Inflammatory macrophage treated with lipopolysaccharide for 4 hours (primary cell): ENCODE measurements at regions not wholly inside any gene's neighbourhood (a gene's known extent, or its start where the extent isn't known, plus 50 kb on each side); places are given as distances from the start of the nearest gene placed in this dataset.

Source experiments
- DNase-seq: peaks from one replicate; pipeline ENCODE4 v3.0.0-alpha.2; 2020

- DNase-seq: no peak
Observed at GRCh38 chr1:38569932-38570656, 289.5 kb downstream of the RRAGC start.

GRCh38 chr1:38568061-38568857, 291.3 kb downstream of the RRAGC start:
- no peak for DNase-seq

DNA sequence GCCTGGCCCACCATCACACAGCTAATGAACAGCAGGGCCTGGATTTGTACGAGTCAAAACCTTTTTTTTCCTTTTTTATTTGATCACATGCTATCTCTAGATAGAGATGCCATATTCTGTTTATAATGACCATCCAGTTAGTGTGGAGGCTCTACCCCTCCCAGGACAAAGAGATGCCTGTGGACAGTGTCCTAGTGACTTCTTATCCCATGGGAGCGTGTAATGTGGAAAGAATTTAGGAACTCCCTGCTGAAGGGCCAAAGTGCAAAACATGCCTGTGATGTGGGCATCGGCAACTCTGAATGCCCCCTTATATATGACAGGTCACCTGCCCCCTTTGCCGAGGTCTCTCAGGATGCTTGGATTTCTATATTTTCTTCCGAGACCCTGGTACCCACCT, 292.2 kb downstream of the RRAGC start:
- DNase-seq: no peak

DNA sequence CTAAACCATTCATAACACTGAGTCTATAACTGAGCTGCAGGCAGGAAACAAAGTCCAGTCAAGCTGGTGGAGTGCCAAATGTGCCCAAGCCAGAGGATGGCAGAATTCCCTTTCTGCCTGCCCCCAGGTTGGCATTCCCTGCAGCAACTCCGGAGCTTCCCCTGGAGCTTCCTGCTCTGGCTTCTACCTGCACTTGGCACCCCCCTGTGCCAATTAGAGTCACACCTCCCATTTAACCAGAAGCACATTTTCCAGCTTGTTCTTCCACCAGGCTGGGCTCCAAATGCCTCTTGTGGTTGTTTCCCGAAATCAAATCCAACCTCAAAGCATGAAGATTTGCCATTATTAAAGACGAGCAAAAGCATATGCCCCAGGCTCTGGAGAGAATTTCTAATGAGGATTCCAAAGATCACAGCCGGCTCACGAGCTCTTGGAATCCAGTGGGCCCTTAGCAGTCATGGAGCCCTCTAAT, 294.5 kb downstream of the RRAGC start:
- no peak for DNase-seq

DNA sequence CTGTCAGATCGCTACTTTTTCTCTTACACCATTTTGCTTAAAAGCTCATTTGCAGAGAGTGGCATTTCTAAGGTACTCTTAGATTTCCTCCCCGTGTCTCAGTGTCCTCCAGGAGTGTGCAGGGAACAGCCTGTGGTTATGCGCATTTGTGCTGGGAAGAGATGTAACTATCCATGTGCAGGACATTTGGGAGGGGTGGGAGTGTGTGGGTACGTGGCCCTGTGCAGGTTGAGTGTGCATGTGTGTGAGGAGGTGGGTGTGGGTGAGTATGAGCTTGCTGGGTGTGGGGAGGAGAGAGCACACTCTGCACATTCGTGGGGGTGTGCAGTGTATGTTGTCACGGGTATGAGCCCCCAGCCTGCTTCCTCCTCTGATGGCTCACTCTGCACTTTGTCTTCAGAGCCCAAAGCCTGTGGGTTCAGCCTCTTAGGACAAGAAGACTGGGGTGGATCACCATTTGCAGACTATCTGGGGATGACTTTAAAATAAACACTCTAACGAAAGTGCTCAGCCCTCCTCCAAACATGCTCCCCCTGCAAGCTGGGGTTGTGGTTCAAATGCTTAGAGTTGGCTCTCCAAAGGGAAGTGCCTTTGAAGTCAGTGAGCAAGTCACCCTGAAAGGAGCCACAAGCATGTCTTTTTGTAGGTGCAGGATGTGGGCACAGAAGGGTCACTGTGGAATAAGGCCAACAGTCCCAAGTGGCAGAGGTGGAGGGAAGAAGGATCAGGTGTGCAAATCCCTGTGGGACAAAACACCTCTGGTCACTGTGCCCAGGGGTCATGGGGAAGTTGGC, 295.4 kb downstream of the RRAGC start:
- DNase-seq: no peak

DNA sequence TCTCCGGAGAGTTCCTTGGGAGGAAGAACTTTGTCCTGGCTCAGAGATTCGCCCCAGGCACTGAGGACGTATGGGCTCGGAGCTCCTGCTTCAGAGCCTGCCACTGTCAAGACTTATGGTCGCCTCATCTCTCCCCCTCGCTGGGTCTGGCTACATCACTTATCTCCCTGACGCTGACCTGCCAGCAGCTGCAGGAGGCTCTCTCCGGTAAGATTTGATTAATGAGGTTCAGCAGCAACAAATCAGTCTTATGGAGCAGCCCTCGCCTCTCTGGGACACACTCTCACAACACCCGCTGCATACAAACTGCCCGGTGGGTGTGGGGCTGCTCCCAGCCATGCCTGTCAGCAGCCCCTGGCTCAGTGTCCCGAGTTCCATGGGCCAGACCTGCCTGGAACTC, 297.8 kb downstream of the RRAGC start:
- DNase-seq: no peak

DNA sequence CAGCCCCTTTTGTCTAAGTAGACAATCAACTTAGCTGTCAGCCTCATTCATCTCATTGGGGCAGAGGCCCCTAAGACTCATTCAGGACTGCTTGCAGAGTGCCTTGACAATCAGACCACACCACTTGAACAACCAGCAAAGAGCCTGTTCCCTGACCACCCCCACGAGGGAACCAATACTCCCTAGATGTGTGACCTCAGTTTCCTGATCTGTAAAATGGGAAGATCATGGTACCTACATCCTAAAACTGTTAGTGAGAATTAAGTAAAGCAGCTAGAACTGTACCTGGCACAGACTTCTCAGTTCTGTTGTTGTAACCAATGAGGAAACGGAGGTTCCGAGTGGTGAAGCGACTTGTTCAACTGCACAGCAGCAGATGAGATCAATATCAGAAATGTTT, 298.5 kb downstream of the RRAGC start:
- DNase-seq: no peak

- DNase-seq: no peak
Observed at GRCh38 chr1:38560457-38560856, 299.1 kb downstream of the RRAGC start.

DNA sequence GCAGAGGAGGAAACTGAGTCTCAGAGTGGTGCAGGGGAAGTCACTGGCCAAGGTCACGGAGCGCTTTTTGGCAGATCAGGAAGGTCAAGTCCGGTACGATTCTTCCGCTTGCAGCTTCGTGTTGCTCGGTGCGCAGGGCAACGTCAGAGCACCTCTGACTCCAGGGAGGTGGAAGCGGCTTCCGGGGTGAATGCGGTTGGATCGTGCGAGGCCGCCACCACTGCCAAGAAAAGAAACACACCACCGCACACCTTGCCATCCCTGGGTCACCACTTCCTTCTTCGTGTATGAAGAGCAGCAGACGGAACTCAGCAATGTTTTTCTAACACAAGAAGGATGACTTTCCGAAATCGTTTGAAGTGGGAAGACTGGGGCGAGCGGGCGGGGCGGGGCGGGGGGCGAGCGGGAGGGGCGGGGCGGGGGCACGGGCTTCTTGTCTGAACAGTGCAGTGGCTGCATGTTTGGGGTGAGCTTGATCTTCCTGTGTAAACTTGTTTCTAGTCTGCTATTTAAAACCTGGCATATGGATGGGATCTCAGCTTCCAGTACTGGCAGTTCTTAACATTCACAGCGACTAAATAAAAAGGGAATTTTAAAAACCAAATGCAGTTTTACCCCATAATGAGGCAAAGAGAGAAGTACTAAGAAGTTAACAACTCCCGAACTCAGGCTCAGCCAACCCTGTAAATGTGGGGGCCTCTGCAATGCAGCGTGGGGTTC, 300.0 kb downstream of the RRAGC start:
- no peak for DNase-seq

DNA sequence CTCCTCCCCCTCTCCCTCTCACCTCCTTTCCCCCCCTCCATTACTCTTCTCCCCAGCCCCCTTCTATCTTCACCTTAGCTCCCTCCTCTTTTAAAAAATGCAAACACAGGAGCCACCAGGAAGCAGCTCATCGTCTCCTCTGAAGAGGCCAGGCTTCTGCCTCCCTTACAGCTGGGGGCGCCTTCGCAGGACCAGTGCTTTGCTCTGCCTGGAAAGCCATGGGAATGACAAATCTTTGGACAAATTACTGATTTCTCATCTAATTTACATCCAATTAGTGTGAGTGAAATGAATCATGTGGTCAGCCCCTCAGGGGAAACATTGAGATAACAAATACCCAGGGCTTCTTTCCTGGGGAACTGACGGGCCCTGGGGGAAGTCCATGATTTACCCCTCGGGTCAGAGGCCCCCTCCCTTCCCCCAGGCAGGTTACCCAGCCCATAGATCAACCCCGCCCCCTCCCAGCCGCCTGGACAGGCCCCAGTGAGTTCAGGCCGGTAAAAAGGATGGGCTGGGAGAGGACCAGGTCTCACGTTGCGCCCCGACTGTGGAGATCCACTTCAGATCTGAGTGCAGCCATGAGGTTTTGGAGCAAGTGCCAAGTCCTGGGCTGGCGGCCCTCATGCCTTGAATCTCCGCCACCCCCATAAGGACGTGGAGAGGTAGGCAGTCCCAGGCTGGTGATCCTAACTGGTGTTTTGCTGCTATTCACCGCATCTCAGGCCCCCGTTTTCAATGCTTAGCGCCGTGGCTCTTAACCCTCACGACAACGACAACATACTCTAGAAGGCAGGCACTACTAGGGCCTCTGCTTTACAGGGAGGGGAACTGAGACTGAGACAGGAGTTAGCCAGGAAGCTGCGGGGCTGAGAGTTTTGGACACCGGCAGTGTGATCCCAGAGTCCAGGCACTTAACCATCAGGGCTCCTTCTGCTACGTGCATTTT, 300.8 kb downstream of the RRAGC start:
- no peak for DNase-seq

DNA sequence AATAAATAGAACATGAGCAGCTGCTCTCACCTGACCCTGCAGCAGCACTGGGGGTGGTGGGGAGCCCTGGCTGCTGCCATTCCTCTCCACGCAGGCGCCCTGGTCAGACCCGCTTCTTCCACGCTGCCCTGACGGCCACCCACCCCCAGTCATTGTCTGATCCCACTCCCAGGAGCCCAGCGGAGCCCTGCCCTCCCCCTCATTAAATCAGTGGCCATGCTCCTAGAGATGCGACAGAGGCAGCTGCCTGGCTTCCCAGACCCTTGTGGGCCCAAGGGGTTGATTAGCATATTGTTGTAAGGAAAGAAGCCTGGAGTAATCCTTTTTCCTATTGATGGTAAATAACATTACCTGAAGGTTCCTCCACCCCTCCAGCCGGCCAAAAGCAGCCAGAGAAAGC, 301.5 kb downstream of the RRAGC start:
- DNase-seq: no peak

DNA sequence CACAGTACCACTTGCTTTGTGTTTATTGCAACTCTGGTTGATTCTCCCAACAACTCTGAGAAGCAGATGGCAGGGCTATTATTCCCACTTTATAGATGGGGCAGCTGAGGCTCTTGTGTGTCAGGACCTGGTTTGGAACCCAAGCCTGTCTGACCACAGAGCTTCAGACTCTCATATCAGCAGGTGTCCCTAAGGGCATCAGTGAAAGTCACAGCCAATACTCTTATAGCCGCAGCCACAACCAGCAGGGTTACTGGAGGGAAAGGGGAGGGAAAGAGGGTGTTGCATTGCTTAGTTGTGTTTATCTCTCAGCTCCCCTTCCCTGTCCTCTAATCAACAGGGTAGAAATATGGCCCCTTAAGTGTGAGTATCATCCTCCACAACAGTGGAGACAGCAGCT, 304.0 kb downstream of the RRAGC start:
- DNase-seq: no peak

DNA sequence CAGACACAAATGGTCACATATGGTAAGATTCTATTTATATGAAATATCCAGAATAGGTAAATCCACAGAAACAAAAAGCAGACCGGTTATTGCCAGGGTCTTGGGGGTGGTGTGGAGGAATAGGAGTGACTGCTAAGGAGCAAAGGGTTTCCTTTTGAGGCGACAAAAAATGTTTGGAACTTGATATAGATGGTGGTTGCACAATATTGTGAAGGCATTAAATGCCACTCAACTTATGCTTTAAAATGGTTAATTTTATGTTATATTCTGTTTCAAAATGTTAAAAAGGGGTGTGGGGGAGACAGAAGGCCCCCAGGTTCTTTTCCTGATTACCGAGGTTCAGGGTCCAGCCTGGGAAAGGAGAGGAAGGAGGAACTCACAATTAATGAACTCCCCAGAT, 304.4 kb downstream of the RRAGC start:
- no peak for DNase-seq

DNA sequence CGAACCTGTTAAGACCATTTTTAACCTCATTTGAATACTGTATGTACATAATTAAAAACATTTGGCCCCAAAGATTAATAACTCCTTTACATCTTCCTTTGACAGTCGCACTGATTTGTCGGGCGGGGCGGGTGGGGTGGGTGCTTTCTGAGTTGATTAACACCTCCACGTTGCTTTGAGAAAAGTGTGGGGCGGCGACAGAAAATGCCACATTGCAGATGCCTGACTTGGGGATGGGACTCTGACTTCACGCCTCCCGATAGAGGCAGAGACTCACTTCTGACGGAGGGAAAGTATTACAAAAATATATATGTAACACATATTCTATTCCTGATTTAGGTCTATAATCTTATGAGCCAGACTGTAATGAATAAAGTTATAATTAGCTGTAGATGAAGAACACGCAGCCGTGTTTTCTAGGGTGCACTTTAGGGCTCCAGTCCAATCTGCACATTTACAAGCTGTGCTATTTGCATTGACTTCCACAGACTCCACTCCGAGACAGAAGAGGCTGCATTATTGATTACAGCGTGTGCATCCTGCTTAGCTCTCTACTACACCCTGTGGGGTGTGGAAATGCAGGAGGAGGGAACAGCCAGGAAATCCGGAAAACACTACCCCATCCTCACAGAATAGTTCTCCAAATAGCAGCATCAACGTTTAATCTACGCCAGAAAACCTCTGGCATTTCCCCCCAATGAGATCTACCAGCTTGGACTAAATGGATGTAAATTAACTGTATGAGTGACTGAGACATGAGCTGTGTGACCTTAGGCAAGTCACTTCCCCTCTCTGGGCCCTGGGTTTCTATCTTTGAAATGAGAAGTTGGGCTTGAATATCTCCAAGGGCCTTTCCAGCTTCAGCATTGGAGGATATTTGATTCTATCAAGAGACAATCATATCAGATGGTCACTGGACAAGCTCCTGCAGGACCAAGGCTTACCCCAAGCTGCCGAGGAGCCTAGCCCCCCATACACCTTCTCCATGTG, 308.0 kb downstream of the RRAGC start:
- no peak for DNase-seq

DNA sequence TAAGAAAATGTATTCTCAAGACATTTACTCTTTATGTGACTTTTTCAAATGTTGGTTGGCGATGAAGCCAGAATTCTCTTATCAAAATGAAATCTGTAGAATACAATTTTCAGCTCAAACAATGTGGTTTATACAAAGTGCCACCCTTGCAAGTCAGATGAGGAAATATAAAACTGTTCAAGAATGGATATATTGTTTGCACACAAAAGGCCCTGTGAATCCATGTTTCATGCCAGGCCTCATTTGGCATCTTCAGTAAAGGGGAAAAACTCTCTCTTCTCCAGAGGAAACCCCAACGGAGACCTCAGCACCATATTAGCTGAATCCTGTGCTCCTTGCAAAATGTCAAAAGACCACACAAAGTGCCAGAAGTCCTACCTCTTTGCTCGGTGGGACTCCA, 310.4 kb downstream of the RRAGC start:
- no peak for DNase-seq

- DNase-seq: no peak
Observed at GRCh38 chr1:38547321-38547720, 312.3 kb downstream of the RRAGC start.

DNA sequence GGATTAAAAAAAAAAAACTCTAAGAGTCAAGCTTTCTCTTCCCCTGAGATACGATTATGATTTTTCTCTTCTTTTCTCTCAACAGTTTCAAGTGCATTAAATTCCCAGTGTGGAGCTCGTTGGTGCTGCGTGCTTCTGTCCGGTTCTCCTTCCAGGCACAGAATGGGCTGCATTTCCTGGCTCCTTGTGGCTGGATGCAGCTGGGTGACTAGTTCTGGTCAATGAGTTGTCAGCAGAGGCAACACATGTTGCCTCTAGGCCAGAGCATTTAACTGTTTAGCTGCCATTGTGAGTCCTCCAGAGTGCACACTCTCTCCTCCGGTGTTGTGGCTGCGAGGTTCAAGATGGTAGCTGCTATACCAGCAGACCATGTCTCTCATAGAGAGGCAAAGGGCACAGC, 312.9 kb downstream of the RRAGC start:
- no peak for DNase-seq

DNA sequence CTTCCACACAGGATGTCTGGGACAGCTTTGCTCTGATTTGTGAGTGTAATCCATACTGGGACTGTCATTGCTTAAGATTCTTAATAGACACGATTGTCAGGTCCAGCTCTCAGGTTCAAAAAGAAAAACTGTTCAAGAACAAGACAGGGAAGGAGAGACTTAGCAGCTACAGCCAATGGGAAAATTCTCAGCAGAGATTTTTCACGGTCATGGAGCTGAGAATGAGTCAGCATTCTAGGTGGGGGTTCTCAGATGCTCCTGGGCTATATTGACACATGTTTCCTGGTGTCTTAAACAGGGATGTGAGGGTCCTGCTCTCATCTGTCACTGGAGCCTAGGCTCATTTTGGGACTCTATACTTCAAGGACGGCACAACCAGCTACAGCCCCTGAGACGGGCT, 318.3 kb downstream of the RRAGC start:
- DNase-seq: no peak

- DNase-seq: no peak
Observed at GRCh38 chr1:38539931-38540330, 319.6 kb downstream of the RRAGC start.

GRCh38 chr1:38538834-38539233, 320.7 kb downstream of the RRAGC start:
- DNase-seq: no peak
